Dermis blood vessel endothelial cell (primary cell): ENCODE measurements at regions not wholly inside any gene's neighbourhood (a gene's known extent, or its start where the extent isn't known, plus 50 kb on each side); places are given as distances from the start of the nearest gene placed in this dataset.
"Not testable (repeated sequence)": the region's sequence is repeated elsewhere in the genome, so short reads cannot be mapped to it uniquely, and the experiment has no call there.

Source experiments
- DNase-seq: peaks from one replicate; pipeline ENCODE4 v3.0.0; 2010

- peak; percentile 20 for DNase-seq
These were observed 167.5 kb upstream of the PRICKLE1 start for GRCh38 chr12:42756841-42757623.

- DNase-seq: no peak
These were observed 160.8 kb upstream of the PRICKLE1 start for GRCh38 chr12:42750356-42750755.

GRCh38 chr12:42749239-42749638, 159.7 kb upstream of the PRICKLE1 start:
- DNase-seq: no peak

GRCh38 chr12:42744539-42745182, 155.1 kb upstream of the PRICKLE1 start:
- DNase-seq: no peak

- DNase-seq: no peak
These were observed 153.2 kb upstream of the PRICKLE1 start for GRCh38 chr12:42742716-42743115.

GRCh38 chr12:42741771-42742510, 152.4 kb upstream of the PRICKLE1 start:
- DNase-seq: peak; percentile 10

GRCh38 chr12:42741091-42741490, 151.5 kb upstream of the PRICKLE1 start:
- DNase-seq: no peak

GRCh38 chr12:42737398-42737797, 147.9 kb upstream of the PRICKLE1 start:
- no peak for DNase-seq

GRCh38 chr12:42735861-42736361, 146.4 kb upstream of the PRICKLE1 start:
- no peak for DNase-seq

- no peak for DNase-seq
These were observed 144.4 kb upstream of the PRICKLE1 start for GRCh38 chr12:42733911-42734310.

- no peak for DNase-seq
These were observed 143.4 kb upstream of the PRICKLE1 start for GRCh38 chr12:42732908-42733411.

GRCh38 chr12:42730291-42730690, 140.7 kb upstream of the PRICKLE1 start:
- no peak for DNase-seq

- DNase-seq: no peak
These were observed 140.0 kb upstream of the PRICKLE1 start for GRCh38 chr12:42729535-42729900.

- DNase-seq: no peak
These were observed 139.4 kb upstream of the PRICKLE1 start for GRCh38 chr12:42728770-42729534.

GRCh38 chr12:42728287-42728686, 138.7 kb upstream of the PRICKLE1 start:
- DNase-seq: no peak

- peak; percentile 7 for DNase-seq
These were observed 136.3 kb upstream of the PRICKLE1 start for GRCh38 chr12:42725809-42726208.

- peak; percentile 39 for DNase-seq
These were observed 126.9 kb upstream of the PRICKLE1 start for GRCh38 chr12:42716491-42716891.

GRCh38 chr12:42713566-42713965, 124.0 kb upstream of the PRICKLE1 start:
- not testable (repeated sequence) for DNase-seq

- DNase-seq: not testable (repeated sequence)
These were observed 118.8 kb upstream of the PRICKLE1 start for GRCh38 chr12:42708374-42708773.

- DNase-seq: no peak
These were observed 118.0 kb upstream of the PRICKLE1 start for GRCh38 chr12:42707312-42708226.

- DNase-seq: no peak
These were observed 116.8 kb upstream of the PRICKLE1 start for GRCh38 chr12:42706321-42706720.
